Kasumi-1 (cell line): ENCODE measurements at regions not wholly inside any gene's neighbourhood (a gene's known extent, or its start where the extent isn't known, plus 50 kb on each side); places are given as distances from the start of the nearest gene placed in this dataset.

ENCODE experiments used
- DNase-seq, 2 experiments: peaks; one replicate each; lab custom pipeline; 2025; lab: John Stamatoyannopoulos, UW

DNA sequence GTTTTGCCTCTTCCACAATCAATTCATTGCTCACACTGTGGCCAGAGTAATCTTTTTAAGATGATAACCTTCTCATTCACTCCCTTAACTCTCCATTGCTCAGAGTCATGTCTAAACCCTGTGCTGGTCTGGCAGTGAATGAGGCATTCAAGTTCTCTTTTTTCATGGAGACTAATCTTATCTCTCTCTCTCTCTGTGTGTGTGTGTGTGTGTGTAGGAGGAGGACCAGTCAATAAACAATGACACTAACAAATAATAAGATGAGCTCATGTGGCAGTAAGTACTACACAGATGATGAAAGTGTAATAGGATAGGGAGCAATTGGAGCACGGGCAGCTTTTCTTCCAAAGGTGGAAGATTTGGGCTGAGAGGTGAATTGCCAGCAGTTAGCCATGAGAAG lies 122.0 kb upstream of the B3GALT2 start:
- no peak for DNase-seq

DNA sequence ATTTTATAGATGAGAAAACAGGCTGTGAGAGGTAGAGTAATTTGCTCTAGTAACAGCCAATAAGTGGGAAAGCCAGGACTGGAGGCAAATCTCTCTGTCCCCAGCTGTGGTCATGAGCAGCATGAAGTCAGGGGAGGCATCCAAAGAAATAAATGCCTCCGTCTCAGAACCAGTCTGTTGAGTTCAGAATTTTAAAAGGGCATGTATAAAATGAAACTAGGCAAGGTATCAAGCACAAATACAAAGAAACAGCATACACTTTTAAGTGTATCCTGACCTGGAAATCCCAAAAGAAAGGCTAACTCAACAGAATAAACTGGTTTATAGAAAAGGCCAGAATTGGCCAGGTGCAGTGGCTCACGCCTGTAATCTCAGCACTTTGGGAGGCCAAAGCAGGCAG lies 120.0 kb upstream of the B3GALT2 start:
- DNase-seq: no peak
